ENCODE measurements at regions not wholly inside any gene's neighbourhood (a gene's known extent, or its start where the extent isn't known, plus 50 kb on each side); places are given as distances from the start of the nearest gene placed in this dataset.

GRCh38 chr5:143567583-143568504, 164.4 kb upstream of the NR3C1 start:
- H3K23ac ChIP-seq (ENCODE audit: insufficient read length) = no peak overlapping the region
- no peaks in the 10 kb centered on the region for H4K20me1 ChIP-seq (replicated peaks in 1 of 2; ENCODE audit: control insufficient read depth in 1 of 2, insufficient read depth in 2 of 2, low read length in 2 of 2)
- no peak overlapping the region for H3K4me2 ChIP-seq (ENCODE audit: insufficient read depth in 1 of 2, low read depth in 2 of 2, low read length in 2 of 2)
- H3K27ac ChIP-seq (ENCODE audit: low read depth, low read length) = no peak overlapping the region
- no peak overlapping the region for H3K4ac ChIP-seq (replicated peaks; ENCODE audit: insufficient read length, low read depth, low read length)
- no peak overlapping the region for H3K14ac ChIP-seq (ENCODE audit: insufficient read length)
- H3K36me3 ChIP-seq (ENCODE audit: control insufficient read depth in 2 of 4, insufficient read depth in 4 of 4, low read length in 3 of 4) = no peaks in the 10 kb centered on the region
- H3K56ac ChIP-seq (replicated peaks; ENCODE audit: insufficient read length, low read depth, low read length) = no peak overlapping the region
- H2AFZ ChIP-seq (ENCODE audit: low read length) = no peak overlapping the region
- H3K4me3 ChIP-seq (ENCODE audit: extremely low read depth in 1 of 4, insufficient read depth in 2 of 4, low read depth in 3 of 4, low read length in 4 of 4) = no peak overlapping the region
- FAIRE-seq (no peak), DNase-seq (ENCODE audit: low read depth in 1 of 2, low spot score in 2 of 2) (no peak)
- no peaks in the 10 kb centered on the region for H3K79me2 ChIP-seq (ENCODE audit: control insufficient read depth in 1 of 2, insufficient read depth in 2 of 2, low read length in 2 of 2)
- no peak overlapping the region for H4K91ac ChIP-seq (replicated peaks; ENCODE audit: insufficient read length, low read length)
- 83% methylated on average over 6 of the region's 6 CpGs; no CpG with 5 or more reads in 1 of the 2 experiments for WGBS, 2 experiments (ENCODE audit: extremely low coverage in 1 of 2, insufficient coverage in 1 of 2, insufficient read length in 1 of 2, insufficient replicate concordance in 2 of 2, low coverage in 1 of 2, low lambda C conversion rate in 2 of 2, missing lambda C conversion rate in 1 of 2)
- no peak overlapping the region for H3K18ac ChIP-seq (ENCODE audit: extremely low read depth, low read length)
- no peak overlapping the region for H2BK12ac ChIP-seq (ENCODE audit: low read depth, low read length)
- ChIA-PET CTCF (ENCODE audit: partially characterized antibody) (interaction anchor here (0.6 kb wide), 1 partner anchor 88 kb away, joined by 4 read pairs; no protein-coding TSS in a partner anchor), POLR2A (ENCODE audit: partially characterized antibody) (no interaction called here)
- no peaks in the 10 kb centered on the region for H3K4me1 ChIP-seq (replicated peaks in 1 of 4; ENCODE audit: control insufficient read depth in 3 of 4, insufficient read depth in 4 of 4, low read length in 3 of 4)
- no peak overlapping the region for H2BK15ac ChIP-seq (ENCODE audit: low read length)
- H2AK5ac ChIP-seq (ENCODE audit: low read depth, low read length) = no peak overlapping the region
- no peak overlapping the region for H3K9ac ChIP-seq (replicated peaks in 1 of 4; ENCODE audit: extremely low read depth in 1 of 4, low read depth in 3 of 4, low read length in 3 of 4)
- H3K79me1 ChIP-seq (ENCODE audit: low read depth, low read length) = no peaks in the 10 kb centered on the region
- no peaks in the 10 kb centered on the region for H3K23me2 ChIP-seq (ENCODE audit: low read depth, low read length)
- H2BK120ac ChIP-seq (replicated peaks; ENCODE audit: low read depth, low read length) = no peak overlapping the region
- H3K9me3 ChIP-seq (ENCODE audit: insufficient read depth in 2 of 2, low read depth in 1 of 2, low read length in 1 of 2) = no peaks in the 10 kb centered on the region
- H2BK5ac ChIP-seq (ENCODE audit: low read depth, low read length) = no peak overlapping the region
- H4K8ac ChIP-seq (ENCODE audit: extremely low read depth, insufficient read depth, low read length) = no peak overlapping the region
- no peaks in the 10 kb centered on the region for H3K27me3 ChIP-seq (replicated peaks in 1 of 4; ENCODE audit: control insufficient read depth in 3 of 4, extremely low read depth in 1 of 4, insufficient read depth in 3 of 4, low read length in 3 of 4)
- H2BK20ac ChIP-seq (ENCODE audit: low read length) = no peak overlapping the region
- H4K5ac ChIP-seq (ENCODE audit: insufficient read length, low read depth, low read length) = no peak overlapping the region
- TF ChIP-seq SAP30 (IDR thresholded peaks at IDR 0.05; ENCODE audit: insufficient read depth, insufficient replicate concordance, low read length) = no peak
- no peak for TF ChIP-seq RNF2 (IDR thresholded peaks at IDR 0.05; ENCODE audit: borderline replicate concordance, low read depth, low read length, missing control alignments, poor library complexity, severe bottlenecking)
- no peak for TF ChIP-seq ATF3 (IDR thresholded peaks at IDR 0.05; ENCODE audit: insufficient read depth, low read depth, low read length)
- TF ChIP-seq SIRT6 (IDR thresholded peaks at IDR 0.05; ENCODE audit: low read length) = no peak
- no peak for TF ChIP-seq BCL11A (IDR thresholded peaks at IDR 0.05; ENCODE audit: low read depth in 2 of 2, low read length in 2 of 2)
- TF ChIP-seq SP1 (IDR thresholded peaks at IDR 0.05; ENCODE audit: low read depth, low read length) = no peak
- no peak for TF ChIP-seq JUND (IDR thresholded peaks at IDR 0.05; ENCODE audit: low read length)
- TF ChIP-seq RAD21 (IDR thresholded peaks at IDR 0.05 in 1 of 2, conservative IDR thresholded peaks at IDR 0.05 in 1 of 2; ENCODE audit: low read depth in 2 of 2, low read length in 2 of 2) = no peak
- no peak for TF ChIP-seq GABPA (IDR thresholded peaks at IDR 0.05; ENCODE audit: borderline replicate concordance, insufficient read depth, low read length)
- no peak for TF ChIP-seq POLR2A (IDR thresholded peaks at IDR 0.05; ENCODE audit: control extremely low read depth in 1 of 2, low read depth in 2 of 2, low read length in 2 of 2)
- no peak for TF ChIP-seq GTF2F1 (IDR thresholded peaks at IDR 0.05; ENCODE audit: borderline replicate concordance, low read depth, low read length)
- TF ChIP-seq TEAD4 (IDR thresholded peaks at IDR 0.05; ENCODE audit: low read depth, low read length) = no peak
